Activated CD8-positive, alpha-beta T cell treated with anti-CD3 and anti-CD28 coated beads for 36 hours (primary cell): ENCODE measurements at regions not wholly inside any gene's neighbourhood (a gene's known extent, or its start where the extent isn't known, plus 50 kb on each side); places are given as distances from the start of the nearest gene placed in this dataset.
"Not testable (repeated sequence)": the region's sequence is repeated elsewhere in the genome, so short reads cannot be mapped to it uniquely, and the experiment has no call there.

Experiments
- ATAC-seq: fragments of 200-7000 bp; cut with Tn5 transposase; one replicate; pipeline ENCODE4 v1.10.0; 2021; ENCODE audit warnings: mild to moderate bottlenecking, moderate library complexity
- CTCF ChIA-PET: fragments of 350-600 bp; sonication (Branson Sonifier 250); formaldehyde crosslinking; loops from one replicate; lab custom pipeline; 2021; ENCODE audit warnings: antibody characterized with exemption; lab: Charles Lee
- POLR2A ChIA-PET: fragments of 350-600 bp; sonication (Branson Sonifier 250); formaldehyde crosslinking; loops from one replicate; lab custom pipeline; 2021; ENCODE audit warnings: antibody characterized with exemption; lab: Charles Lee
- DNase-seq: peaks from one replicate; pipeline ENCODE4 v3.0.0-alpha.2; 2020
- H3K27ac Mint-ChIP-seq: one replicate; pipeline ENCODE4 v1.8.0; 2021; ENCODE audit warnings: mild to moderate bottlenecking, mixed read lengths
- H3K27me3 Mint-ChIP-seq: one replicate; pipeline ENCODE4 v1.8.0; 2021; ENCODE audit warnings: mixed read lengths
- H3K36me3 Mint-ChIP-seq: one replicate; pipeline ENCODE4 v1.8.0; 2021; ENCODE audit warnings: low read depth, mixed read lengths
- H3K4me1 Mint-ChIP-seq: one replicate; pipeline ENCODE4 v1.8.0; 2021; ENCODE audit warnings: low read depth, mixed read lengths
- H3K4me3 Mint-ChIP-seq: one replicate; pipeline ENCODE4 v1.8.0; 2021; ENCODE audit warnings: mild to moderate bottlenecking, moderate library complexity, mixed read lengths
- H3K9me3 Mint-ChIP-seq: one replicate; pipeline ENCODE4 v1.8.0; 2021; ENCODE audit warnings: mixed read lengths
- CTCF ChIP-seq: fragments of 200-600 bp; IDR thresholded peaks from one replicate; pipeline ENCODE4 v1.8.0; 2022; ENCODE audit warnings: antibody characterized with exemption, mild to moderate bottlenecking
- intact Hi-C: fragments of 100-400 bp; cut with micrococcal nuclease; formaldehyde crosslinking; loops from one replicate; pipeline ENCODE4 v1.10.0; 2022

GRCh38 chr12:78562368-78563205 lies 302.0 kb upstream of the SYT1 start:
- Mint-ChIP-seq H3K36me3 (no peaks in the 10 kb centered on the region), H3K9me3 (peaks cover 6% of the 10 kb centered on the region), H3K4me1 (no peaks in the 10 kb centered on the region), H3K27me3 (no peaks in the 10 kb centered on the region), H3K27ac (no peak overlapping the region), H3K4me3 (no peak overlapping the region)
- no peak for ATAC-seq
- POLR2A ChIA-PET, result no interaction called here
- intact Hi-C loops, result no loop called here
- CTCF ChIA-PET, result interaction anchor here (1.6 kb wide), 1 partner anchor 9 kb away, joined by 3 read pairs; no protein-coding TSS in a partner anchor
- no peak for DNase-seq
- no peak for TF ChIP-seq CTCF

GRCh38 chr12:78563826-78564225 lies 300.7 kb upstream of the SYT1 start:
- Mint-ChIP-seq H3K36me3 (no peaks in the 10 kb centered on the region), H3K27me3 (no peaks in the 10 kb centered on the region), H3K9me3 (peaks cover 4% of the 10 kb centered on the region), H3K27ac (no peak overlapping the region), H3K4me3 (no peak overlapping the region), H3K4me1 (no peaks in the 10 kb centered on the region)
- intact Hi-C loops, result no loop called here
- TF ChIP-seq CTCF, result no peak
- ChIA-PET POLR2A (no interaction called here), CTCF (interaction anchor here (1.3 kb wide), 1 partner anchor 10 kb away, joined by 3 read pairs; no protein-coding TSS in a partner anchor)
- ATAC-seq (no peak), DNase-seq (no peak)

GRCh38 chr12:78566456-78566855 lies 298.1 kb upstream of the SYT1 start:
- TF ChIP-seq CTCF, result no peak
- H3K27ac Mint-ChIP-seq, result no peak overlapping the region
- H3K4me3 Mint-ChIP-seq, result no peak overlapping the region
- peaks cover 4% of the 10 kb centered on the region for H3K9me3 Mint-ChIP-seq
- POLR2A ChIA-PET, result no interaction called here
- intact Hi-C loops, result no loop called here
- CTCF ChIA-PET, result no interaction called here
- ATAC-seq (no peak), DNase-seq (no peak)
- H3K4me1 Mint-ChIP-seq, result no peaks in the 10 kb centered on the region
- no peaks in the 10 kb centered on the region for H3K36me3 Mint-ChIP-seq
- no peaks in the 10 kb centered on the region for H3K27me3 Mint-ChIP-seq

- peaks cover 2% of the 10 kb centered on the region for H3K9me3 Mint-ChIP-seq
- DNase-seq (no peak), ATAC-seq (no peak)
- ChIA-PET CTCF (no interaction called here), POLR2A (no interaction called here)
- no peaks in the 10 kb centered on the region for H3K36me3 Mint-ChIP-seq
- H3K27me3 Mint-ChIP-seq, result no peaks in the 10 kb centered on the region
- H3K27ac Mint-ChIP-seq, result no peak overlapping the region
- intact Hi-C loops, result no loop called here
- no peak overlapping the region for H3K4me3 Mint-ChIP-seq
- no peaks in the 10 kb centered on the region for H3K4me1 Mint-ChIP-seq
- TF ChIP-seq CTCF, result no peak
Observed at GRCh38 chr12:78568321-78569020, 296.1 kb upstream of the SYT1 start.

GRCh38 chr12:78571953-78572352 lies 292.6 kb upstream of the SYT1 start:
- DNase-seq (no peak), ATAC-seq (no peak)
- Mint-ChIP-seq H3K4me1 (no peaks in the 10 kb centered on the region), H3K27me3 (no peaks in the 10 kb centered on the region), H3K4me3 (no peak overlapping the region), H3K27ac (no peak overlapping the region), H3K36me3 (no peaks in the 10 kb centered on the region), H3K9me3 (peaks cover 2% of the 10 kb centered on the region)
- CTCF ChIA-PET, result no interaction called here
- intact Hi-C loops, result no loop called here
- no peak for TF ChIP-seq CTCF
- POLR2A ChIA-PET, result no interaction called here

- H3K4me1 Mint-ChIP-seq, ATAC-seq, H3K27me3 Mint-ChIP-seq, H3K4me3 Mint-ChIP-seq, H3K9me3 Mint-ChIP-seq, CTCF ChIA-PET, H3K27ac Mint-ChIP-seq, DNase-seq, H3K36me3 Mint-ChIP-seq, intact Hi-C loops, POLR2A ChIA-PET: not testable (repeated sequence)
Observed at GRCh38 chr12:78575208-78575607, 289.4 kb upstream of the SYT1 start.
